GM21381 (cell line): ENCODE measurements at regions not wholly inside any gene's neighbourhood (a gene's known extent, or its start where the extent isn't known, plus 50 kb on each side); places are given as distances from the start of the nearest gene placed in this dataset.

Experiments
- ATAC-seq: cut with Tn5 transposase; IDR thresholded peaks from one replicate; pipeline ENCODE4 v1.9.1; 2021; ENCODE audit warnings: mild to moderate bottlenecking, moderate library complexity; ENCODE audit not compliant: unreplicated experiment

DNA sequence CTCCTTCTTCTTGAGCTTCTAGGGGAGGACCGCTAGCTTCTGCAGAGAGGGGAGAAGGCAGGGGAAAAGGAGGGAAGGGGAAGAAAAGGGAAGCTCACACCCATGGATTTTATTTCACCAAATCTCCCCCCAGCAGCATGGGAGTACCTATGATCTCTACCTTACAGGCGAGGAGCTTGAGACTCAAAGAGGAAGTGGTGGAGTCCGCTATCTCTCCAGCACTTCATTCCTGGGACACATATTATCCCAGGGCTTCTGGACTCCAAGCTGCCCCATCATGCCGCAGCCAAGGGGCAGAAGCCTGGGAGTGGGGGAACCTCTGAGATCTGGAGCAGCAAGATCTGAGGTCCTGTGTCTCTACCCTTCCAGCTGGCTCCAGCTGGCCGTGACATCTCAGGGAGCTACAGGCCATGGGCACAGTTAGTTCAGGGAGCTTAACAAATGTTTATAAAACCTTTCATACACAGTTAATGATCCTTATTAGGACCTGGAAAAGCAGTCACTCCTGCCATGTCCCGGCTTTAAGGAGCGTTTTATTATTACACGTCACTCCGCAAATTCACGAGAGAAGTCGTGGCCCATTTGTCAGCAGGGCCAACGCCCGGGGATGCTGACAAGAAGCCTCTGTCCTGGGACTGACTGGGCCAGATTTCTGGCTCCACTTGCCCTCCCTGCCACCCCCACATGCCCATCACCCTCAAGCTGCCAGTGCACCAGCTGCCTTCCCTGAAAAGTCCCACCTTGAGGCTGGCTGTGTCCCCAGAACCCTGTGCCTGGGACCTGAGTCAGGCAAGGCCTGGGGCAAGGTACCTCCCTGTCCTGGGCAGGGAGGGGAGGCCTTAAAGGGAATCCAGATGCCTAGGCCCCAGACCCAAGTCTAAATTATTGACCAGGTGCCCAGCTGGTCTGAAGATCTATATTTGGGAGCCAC, 132.1 kb upstream of the ZMIZ1 start:
- no peak for ATAC-seq

DNA sequence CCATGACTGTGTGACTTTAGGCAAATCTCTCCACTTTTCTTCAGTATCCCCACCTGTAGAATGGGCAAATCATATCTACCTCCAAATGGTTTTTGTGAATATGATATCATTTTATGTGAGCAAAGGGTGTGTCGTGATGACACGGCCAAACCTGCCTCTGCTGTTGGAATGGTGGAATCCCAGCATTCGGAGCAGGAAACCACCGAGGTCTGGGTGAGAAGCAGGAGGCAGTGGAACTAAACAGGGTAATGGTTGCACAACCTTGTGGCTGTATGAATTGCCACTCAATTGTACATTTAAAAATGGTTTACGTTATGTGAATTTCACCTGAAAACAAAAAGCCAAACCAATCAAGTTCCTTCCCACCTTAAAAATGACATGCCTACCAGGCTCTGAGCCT, 131.4 kb upstream of the ZMIZ1 start:
- ATAC-seq: no peak

DNA sequence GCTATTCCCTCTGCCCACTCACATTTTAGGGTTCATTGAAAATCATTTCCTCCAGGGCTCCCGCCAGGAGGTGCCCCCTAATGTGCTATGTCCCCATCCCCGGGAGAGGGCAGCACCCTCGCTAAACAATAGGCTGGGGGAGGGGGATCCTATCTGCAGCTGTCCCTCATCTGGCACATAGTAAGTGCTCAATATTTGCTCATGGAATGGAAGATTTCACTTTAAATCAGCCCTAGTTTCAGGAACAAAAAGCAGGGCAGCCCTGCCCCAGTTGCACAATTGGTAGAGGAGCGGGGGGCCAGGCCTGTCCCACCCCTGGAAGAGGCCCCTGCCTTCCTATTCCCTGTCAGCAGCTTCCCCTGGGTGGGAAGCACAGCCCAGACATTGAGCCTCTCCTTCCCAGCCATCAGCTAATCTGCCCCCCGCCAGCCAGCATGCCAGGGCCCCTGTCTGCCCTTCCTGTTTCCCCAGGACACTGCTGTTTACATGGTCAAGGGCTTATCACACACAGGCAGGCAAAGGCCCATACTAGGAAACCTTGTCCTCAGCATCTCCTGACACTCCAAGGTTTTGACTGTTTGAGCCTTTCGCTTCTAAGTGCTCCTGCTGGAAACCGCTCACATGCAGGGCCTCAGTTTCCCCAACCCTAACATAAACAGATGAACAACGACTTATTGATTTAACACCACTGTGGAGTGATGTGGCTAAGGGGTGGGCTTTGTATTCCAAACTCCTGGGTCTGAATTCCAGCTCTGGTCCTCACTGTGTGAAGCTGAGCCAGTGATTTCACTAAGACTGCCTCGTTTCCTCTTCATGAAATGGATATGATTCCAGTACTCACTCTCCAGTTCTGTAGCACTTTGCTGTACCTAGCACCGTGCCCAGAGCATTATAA, 130.7 kb upstream of the ZMIZ1 start:
- no peak for ATAC-seq

DNA sequence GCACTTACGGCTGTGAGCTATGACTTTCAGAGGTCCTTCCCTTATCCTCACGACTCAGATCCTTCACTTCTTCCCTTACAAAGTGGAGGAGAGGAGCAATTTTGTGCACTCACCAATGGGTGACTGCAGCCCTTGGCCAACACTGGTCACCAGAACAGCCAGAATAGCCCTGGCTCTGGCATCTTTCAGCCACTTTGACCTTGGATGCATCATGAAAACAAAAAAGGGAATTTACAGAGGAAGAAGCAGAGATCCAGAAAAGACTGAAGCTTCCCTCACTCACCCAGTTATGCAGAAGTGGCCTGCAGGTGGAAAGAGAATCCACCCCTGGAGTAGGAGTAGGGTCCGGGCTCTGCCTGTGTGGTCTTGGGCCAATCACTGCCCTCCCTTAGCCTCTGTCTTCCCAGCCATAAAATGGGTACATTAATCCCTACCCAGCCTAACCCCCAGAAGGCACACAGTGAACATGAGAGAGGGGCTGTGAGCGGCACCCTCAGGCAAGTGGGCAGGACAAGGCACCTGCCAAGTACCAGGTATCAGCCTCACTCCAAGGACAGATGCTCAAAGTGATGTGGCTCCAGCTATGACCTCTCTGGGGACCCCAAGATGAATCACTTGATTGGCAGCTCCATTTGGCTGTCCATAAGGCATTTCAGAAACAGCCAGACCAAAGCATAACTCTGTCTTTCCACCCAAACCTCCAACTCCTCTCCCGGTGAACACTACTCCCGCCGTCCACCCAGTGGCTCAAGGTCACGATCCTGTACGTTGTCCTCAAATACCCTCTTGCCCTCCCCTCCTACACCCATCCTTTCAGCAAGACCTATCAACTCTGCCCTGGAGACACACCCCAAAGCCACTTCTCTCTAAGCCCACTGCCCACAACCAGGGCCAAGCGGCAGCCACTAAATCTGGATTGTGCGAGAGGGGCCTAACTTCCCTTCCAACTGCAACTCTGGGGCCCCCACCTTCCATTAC, 129.8 kb upstream of the ZMIZ1 start:
- no peak for ATAC-seq

DNA sequence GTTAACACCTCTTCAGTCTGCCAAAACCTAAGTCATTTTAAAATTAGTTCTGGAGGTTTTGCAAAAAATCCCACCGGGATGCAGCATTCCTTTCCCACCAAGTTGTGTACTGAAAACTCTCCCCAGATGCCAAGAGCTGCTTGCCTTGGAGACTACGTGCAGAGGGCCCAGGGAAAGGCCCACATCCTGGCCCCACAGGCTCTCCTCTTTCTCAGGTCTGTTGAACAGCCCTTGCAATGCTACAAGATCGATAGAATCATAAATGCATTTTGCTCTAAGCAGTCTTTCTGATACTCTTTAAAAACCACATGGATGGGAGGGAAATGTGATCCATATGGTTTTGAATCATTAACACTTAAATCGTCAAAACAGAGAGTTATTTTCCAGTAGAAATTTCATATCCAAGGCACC, 126.7 kb upstream of the ZMIZ1 start:
- no peak for ATAC-seq

DNA sequence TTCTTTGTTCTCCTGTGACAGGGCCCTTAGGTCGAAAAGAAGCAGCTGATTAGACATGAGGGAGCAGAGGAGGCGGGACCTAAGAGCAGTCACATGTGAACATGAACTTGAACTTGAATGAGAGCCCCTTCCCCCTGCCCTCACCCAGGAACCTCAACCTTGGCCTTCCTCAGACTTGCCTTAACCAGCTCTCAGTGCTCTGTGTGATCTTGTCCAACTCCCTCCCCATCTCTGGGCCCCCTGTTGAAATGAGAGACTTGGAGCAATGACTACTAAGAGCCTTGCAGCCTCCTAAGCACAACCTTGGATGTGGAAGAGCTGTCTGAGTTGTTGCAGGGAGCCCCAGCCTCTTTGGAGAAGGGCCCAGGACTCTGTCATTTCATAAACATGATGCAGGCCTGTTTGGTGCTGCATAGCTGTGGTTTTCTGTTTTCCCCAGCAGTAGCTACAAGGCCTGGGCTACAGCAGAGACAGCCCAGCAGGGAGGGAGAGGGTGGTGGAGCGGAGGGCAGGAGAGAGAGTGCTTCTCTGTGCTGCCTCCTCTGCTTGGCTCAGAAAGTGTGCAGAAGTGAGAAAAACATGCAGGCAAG, 123.9 kb upstream of the ZMIZ1 start:
- ATAC-seq: no peak

DNA sequence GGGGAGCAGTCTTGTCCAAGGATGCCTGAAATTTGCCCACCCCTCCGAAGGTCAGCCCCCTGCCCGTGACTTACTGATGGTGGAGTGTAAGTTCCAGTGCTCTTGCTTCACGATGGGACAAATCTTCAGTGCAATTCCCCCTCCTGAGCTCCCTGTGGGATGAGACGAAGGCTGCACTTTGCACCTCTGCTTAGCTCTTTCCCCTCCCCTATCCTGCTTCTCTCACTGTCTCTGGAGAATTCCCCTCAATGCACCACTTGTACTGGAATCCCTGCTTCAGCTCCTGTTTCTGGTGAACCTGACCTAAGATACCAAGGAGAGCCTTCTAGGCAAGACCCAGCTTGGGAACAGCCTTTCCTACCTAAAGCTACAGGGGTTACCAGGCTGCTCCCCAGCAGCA, 122.9 kb upstream of the ZMIZ1 start:
- no peak for ATAC-seq

DNA sequence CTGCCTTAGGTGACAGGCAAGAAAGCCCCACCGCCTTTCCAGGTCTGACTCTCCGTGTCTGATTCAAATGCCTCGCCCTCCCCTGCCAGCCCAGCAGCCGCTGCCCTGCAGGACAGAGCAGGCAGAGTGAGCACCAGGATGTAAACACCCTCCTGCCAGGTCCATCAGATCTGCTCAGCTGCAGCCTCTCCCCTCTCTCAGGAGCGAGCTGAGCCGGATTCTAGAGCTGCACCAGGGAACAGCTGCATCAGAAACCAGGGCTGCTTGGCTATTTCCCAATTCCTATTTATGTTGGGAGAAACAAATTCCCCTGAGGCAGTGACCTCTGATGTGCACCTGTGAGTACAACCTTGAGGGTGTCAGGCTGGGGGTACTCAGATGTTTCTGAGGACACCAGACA, 121.5 kb upstream of the ZMIZ1 start:
- ATAC-seq: no peak

DNA sequence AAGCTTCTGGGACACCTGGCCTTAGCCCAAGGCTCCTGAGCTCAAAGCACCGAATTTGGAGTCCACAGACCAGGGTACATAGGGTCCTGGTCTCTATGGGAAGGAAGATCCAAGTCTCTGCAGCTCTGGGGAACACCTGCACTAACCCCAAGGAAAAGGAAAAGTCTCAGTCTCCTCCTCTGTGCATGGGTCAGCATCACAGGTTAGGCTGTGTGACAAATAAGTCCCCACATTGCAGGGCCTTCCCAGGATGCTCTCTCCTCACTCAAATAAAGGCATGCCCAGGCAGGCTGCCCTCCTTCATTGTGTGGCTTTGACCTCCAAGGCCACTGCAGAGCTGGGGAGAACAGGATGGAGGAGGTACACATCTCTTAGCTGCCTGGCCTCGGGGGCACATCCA, 121.0 kb upstream of the ZMIZ1 start:
- ATAC-seq: no peak

DNA sequence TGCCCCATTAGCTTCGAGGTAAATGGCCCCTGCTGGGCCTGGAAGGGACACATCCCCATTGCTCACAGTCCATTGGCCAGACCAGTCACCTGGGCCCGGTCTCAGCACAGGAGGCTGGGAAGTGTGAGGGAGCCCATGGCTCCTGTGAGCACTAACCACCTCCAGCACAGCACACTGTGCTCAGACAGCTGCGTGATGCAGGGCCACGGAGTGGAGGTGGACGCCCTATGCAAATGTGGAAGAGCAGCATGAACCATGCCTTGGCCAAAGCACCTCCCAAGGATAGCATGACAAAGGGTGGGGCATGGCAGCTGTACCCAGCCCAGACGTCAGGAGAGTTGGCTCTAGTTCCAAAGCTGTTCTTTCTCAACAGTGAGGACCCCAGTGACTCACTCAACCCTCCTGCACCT, 120.1 kb upstream of the ZMIZ1 start:
- ATAC-seq: no peak

DNA sequence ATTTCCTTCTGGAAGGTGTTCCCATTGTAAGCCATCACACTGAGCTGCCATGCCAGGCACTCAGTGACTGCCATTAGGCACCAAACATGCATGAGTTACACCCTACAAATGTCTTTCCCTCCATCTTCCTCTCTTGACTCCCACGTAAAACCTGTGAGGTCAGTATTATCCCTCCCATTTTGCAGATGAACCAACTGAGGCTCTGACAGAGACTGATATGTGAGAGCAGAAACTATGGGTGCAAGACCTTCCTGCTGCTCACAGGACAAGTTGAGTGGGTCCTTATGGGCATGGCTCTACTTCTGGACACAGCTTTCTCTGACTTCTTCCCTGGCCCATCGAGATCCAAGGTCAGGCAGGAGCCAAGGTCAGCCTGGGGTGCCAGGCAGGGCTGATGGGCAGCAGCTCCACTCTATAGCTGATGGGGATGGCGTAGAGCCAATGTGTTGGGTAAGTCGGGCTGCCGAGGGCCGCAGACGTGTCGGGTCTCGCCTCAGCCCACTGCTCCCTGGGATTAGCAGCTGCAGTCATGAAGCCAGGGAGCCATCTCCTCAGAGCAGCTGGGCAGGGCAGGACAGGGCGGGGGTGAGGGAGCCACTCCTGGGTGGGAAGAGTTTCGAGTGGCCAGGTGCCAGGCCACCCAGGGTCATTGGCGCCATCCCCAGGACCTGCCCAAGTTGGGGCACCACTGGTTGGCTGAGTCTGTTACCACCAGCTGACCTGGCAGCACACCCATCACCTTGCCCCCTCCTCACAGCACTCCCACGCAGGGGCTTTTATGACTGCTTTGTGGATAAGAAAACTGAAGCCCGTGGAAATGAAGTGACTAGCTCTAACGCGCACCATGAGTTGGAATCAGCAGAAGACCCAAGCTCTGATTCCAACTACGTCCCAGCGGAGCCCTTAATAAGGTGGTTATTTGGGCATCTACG, 117.8 kb upstream of the ZMIZ1 start:
- ATAC-seq: no peak

DNA sequence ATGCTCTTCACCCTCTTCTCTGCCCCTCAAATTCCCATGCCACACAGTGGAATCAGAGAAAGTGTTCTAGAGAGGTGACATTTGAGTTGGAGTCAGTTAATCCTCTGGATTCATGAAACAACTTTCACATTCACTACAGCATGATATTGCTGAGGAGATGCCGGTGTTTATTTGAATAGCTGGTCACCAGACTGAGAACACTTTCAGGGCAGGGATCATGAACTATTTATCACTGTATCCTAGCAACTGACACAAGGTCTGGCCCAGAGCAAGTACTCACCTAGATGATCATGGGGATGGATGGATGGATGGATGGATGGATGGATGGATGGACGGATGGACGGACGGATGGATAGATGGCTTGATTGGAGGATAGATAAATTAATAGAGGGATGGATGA, 116.7 kb upstream of the ZMIZ1 start:
- ATAC-seq: no peak

DNA sequence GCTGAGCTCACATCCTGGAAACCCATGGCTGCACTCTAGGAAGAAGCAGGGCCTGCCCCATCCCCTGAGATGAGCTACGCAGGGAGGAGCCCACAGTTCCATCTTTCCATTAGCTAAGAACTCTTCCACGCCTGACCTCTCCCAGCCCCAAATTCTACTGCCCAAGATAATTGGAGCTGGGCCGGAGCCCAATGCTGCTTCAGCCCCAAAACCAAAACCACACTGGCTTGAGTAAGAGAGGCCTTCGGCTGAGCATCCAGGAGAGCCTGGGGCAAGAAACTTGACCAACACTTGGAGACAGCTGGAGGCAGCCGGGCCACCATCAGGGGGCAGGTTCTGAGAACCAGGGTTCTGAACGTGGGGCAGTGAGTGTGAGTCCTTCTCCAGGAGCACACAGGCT, 116.1 kb upstream of the ZMIZ1 start:
- ATAC-seq: no peak

DNA sequence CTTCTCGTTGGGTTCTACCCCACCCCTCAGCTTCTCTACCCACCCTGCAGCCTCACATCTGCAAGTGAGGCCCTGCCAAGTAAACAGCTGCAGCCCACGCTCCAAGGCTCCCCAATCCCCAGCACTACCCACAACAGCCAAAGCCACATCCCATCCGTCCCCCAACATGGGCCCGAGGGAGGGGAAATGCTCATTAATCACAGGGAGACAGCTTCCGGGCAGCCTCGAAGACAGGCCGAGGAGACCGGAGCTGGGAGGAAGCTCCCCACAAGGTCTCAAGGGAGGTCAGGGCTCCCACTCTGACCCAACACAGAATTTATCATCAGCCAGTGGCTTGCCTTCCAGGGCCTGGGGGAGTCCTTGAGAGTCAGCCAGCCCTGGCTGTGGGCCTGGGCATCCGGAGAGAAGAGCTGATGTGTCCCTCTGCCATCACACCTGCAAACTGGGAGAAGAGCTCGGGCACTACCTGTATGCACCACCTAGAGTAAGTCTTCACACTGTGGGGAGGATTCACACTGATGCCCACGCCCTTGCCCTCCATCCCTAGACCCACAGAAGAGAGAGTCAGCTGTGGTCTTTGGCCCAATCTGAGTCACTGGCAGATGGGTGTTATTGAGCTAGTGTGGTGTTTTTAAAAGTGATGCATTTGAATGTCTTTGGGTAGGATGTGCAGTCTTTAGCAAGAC, 115.5 kb upstream of the ZMIZ1 start:
- no peak for ATAC-seq

DNA sequence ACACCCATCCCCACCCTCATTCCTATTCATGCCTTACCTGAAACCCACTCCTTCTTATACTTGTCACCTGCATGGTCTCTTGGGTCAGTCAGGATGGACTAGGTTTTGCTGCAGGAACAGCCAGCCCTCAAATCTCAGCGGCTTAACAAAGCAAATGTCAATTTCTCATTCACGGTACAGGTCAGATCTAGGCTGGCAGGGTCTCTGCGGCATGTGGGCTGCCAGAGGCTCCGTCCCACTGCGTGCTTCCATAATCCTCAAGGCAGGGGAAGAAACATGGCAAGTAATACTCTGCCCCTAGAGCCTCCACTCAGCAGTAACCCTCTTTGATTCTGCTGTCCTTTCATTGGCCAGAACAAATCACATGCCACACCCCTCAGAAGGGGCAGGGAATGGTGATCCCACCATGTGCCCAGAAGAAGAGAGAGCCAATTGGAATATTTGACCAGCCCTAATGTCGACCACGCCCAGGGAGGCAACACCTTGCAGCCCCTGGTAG, 114.9 kb upstream of the ZMIZ1 start:
- ATAC-seq: no peak

DNA sequence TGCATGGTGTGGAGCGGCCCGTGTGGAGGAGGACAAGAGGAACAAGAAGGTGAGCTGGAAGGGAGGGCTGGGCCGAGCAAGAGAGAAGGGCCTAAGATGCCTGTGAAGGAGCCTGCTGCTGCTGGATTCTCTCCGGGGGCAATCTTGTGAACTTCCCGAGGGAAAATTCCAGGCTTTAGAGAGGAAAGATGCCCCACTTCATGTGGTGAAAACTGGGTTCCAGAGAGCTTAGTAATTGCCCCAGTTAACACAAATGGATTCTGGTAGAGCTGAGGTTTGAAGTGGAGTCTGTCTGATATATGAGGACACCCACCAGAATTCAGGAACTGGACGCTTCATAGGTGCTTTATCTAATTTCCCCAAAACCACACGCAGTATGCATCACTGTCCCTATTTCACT, 114.1 kb upstream of the ZMIZ1 start:
- ATAC-seq: no peak

DNA sequence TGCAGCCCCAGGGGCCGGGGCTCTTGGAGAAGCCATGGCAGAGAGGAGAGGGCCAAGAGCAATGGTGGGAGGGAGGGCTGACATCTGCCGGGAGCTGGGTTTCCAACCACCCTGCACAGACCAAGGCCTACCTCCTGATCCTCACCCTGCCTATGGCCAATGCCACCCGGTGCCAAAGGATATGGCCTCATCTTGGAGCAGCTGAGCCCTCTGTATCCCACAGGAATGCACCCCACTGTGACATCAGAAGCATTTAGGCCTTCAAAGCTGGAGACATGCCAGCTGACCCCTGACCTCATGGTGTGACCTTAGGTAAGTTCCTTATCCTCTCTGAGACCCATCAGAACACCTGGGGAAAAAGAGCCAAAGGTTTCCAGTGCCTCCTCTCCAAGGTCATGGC, 113.6 kb upstream of the ZMIZ1 start:
- ATAC-seq: no peak

DNA sequence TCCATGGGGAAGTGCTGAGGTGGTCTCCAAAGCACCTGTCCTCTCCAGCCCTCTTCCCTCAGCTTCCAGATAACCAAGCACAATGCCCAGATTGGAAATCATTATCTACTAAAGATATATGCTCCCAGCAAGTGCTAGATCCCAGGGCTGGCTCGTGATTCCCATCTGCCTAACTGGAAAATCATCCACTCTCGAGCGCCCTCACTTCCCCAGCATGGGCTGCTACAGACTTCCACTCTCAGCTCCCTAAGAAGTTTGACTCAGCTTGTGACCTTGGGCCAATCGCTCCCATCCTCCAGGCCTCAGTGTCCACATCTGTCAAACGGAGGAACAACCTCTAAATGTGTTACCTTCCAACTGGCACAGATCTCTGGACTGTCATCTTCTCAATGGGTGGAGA, 112.4 kb upstream of the ZMIZ1 start:
- ATAC-seq: no peak
